Gastroesophageal sphincter (tissue), 3 donors: ENCODE measurements at regions not wholly inside any gene's neighbourhood (a gene's known extent, or its start where the extent isn't known, plus 50 kb on each side); places are given as distances from the start of the nearest gene placed in this dataset.

ENCODE experiments used
- CTCF ChIP-seq, 4 experiments: fragments of 200-600 bp in 2 of 4; fragments of 450-650 bp in 2 of 4; sonication (generic) in 1 of 4; IDR thresholded peaks; one replicate each; pipeline ENCODE4 v1.5.1; 2017 to 2019; ENCODE audit warnings: antibody characterized with exemption in 4 of 4, mild to moderate bottlenecking in 2 of 4, moderate library complexity in 2 of 4
- EP300 ChIP-seq: sonication (generic); formaldehyde crosslinking; IDR thresholded peaks from one replicate; pipeline ENCODE4 v1.6.1; 2017; ENCODE audit warnings: antibody characterized with exemption, mild to moderate bottlenecking
- POLR2AphosphoS5 ChIP-seq: sonication (generic); formaldehyde crosslinking; IDR thresholded peaks from one replicate; pipeline ENCODE4 v1.6.1; 2017; ENCODE audit warnings: antibody characterized with exemption

- no peak for TF ChIP-seq CTCF (IDR thresholded peaks at IDR 0.05)
- no peak for TF ChIP-seq EP300
- TF ChIP-seq POLR2AphosphoS5, result no peak
Observed at GRCh38 chr3:74534611-74535010, 79.8 kb downstream of the CNTN3 start.
